A549 (cell line): ENCODE measurements at regions not wholly inside any gene's neighbourhood (a gene's known extent, or its start where the extent isn't known, plus 50 kb on each side); places are given as distances from the start of the nearest gene placed in this dataset.

ENCODE experiments used
- ATAC-seq, 2 experiments: fragments of 200-7000 bp in 1 of 2; fragments of >200 bp in 1 of 2; cut with Nextera tagmentation in 1 of 2; cut with Tn5 transposase in 1 of 2; 3 replicates each; pipeline versions ENCODE4 v1.8.0 to v1.9.1; 2018 to 2020; ENCODE audit warnings: mild to moderate bottlenecking in 1 of 2, moderate library complexity in 1 of 2
- CTCF ChIA-PET: fragments of 300-600 bp; sonication (Branson Sonifier 250); formaldehyde crosslinking; extraction: SDS; loops from one replicate; lab custom pipeline; 2021; ENCODE audit warnings: antibody characterized with exemption, inconsistent platforms; lab: Yijun Ruan, JAX
- POLR2A ChIA-PET: fragments of 350-600 bp; formaldehyde crosslinking; extraction: SDS; loops from one replicate; lab custom pipeline; 2021; ENCODE audit warnings: antibody characterized with exemption, inconsistent platforms; lab: Yijun Ruan, JAX
- DNase-seq, 2 experiments: peaks; one replicate each; pipeline versions ENCODE4 v3.0.0 to v3.0.0-alpha.2; 2011 to 2016; ENCODE audit warnings: low read depth in 1 of 2, low spot score in 1 of 2
- FAIRE-seq: peaks from 2 replicates; lab custom pipeline; 2011; peaks lifted over from hg19 to GRCh38; lab: Jason Lieb, UNC
- H3K27ac ChIP-seq, 2 experiments: fragments of >200 bp; sonication (Bioruptor Twin); formaldehyde crosslinking; 3 replicates each; pipeline ENCODE4 v1.5.1; 2016 to 2017
- H3K4me1 ChIP-seq: fragments of >200 bp; sonication (Bioruptor Twin); formaldehyde crosslinking; 3 replicates; pipeline ENCODE4 v1.6.1; 2016
- H3K4me2 ChIP-seq: fragments of >200 bp; sonication (Bioruptor Twin); formaldehyde crosslinking; 3 replicates; pipeline ENCODE4 v1.6.1; 2016
- H3K4me3 ChIP-seq: fragments of >200 bp; sonication (Bioruptor Twin); formaldehyde crosslinking; 3 replicates; pipeline ENCODE4 v1.5.1; 2016
- H3K9me3 ChIP-seq: fragments of >200 bp; sonication (Bioruptor Twin); formaldehyde crosslinking; 3 replicates; pipeline ENCODE4 v1.6.1; 2016
- ATOH8 ChIP-seq: fragments of 250-450 bp; sonication (Bioruptor Pico); IDR thresholded peaks from 2 replicates; pipeline ENCODE4 v1.5.0; 2020; ENCODE audit warnings: low read depth, mild to moderate bottlenecking, moderate library complexity
- BCL3 ChIP-seq: fragments of >200 bp; sonication (Bioruptor Twin); formaldehyde crosslinking; IDR thresholded peaks from 3 replicates; pipeline ENCODE4 v1.6.1; 2016
- CBX2 ChIP-seq: fragments of 200-600 bp; sonication (generic); IDR thresholded peaks from 2 replicates; pipeline ENCODE4 v1.6.1; 2016; ENCODE audit warnings: low read depth, mild to moderate bottlenecking, borderline replicate concordance
- CBX8 ChIP-seq: fragments of 200-600 bp; sonication (generic); IDR thresholded peaks from 2 replicates; pipeline ENCODE4 v1.6.1; 2016
- CHD2 ChIP-seq: fragments of 150-350 bp; IDR thresholded peaks from 2 replicates; pipeline ENCODE4 v1.6.1; 2014; ENCODE audit warnings: low read length; ENCODE audit not compliant: partially characterized antibody
- E2F6 ChIP-seq: IDR thresholded peaks from 2 replicates; pipeline ENCODE4 v1.6.1; 2012; ENCODE audit warnings: low read depth, borderline replicate concordance
- EHF ChIP-seq: fragments of 250-450 bp; sonication (Bioruptor Pico); IDR thresholded peaks from 2 replicates; pipeline ENCODE4 v1.5.0; 2020; ENCODE audit warnings: mild to moderate bottlenecking
- FOXS1 ChIP-seq: fragments of 250-450 bp; sonication (Bioruptor Pico); IDR thresholded peaks from 2 replicates; pipeline ENCODE4 v1.5.0; 2020; ENCODE audit warnings: mild to moderate bottlenecking, moderate library complexity
- HDAC2 ChIP-seq: fragments of 200-600 bp; sonication (generic); IDR thresholded peaks from 2 replicates; pipeline ENCODE4 v1.6.1; 2016
- HES2 ChIP-seq: fragments of >200 bp; sonication (Bioruptor Twin); formaldehyde crosslinking; IDR thresholded peaks from 2 replicates; pipeline ENCODE4 v1.6.1; 2016
- NPAS2 ChIP-seq: fragments of 250-450 bp; sonication (Bioruptor Pico); IDR thresholded peaks from 2 replicates; pipeline ENCODE4 v1.8.0; 2022; ENCODE audit warnings: mild to moderate bottlenecking, moderate library complexity, borderline replicate concordance
- POLR2A ChIP-seq: IDR thresholded peaks from 2 replicates; pipeline ENCODE4 v1.6.1; 2012; ENCODE audit warnings: mild to moderate bottlenecking, low read length
- RARB ChIP-seq: fragments of 250-450 bp; sonication (Bioruptor Pico); IDR thresholded peaks from 2 replicates; pipeline ENCODE4 v1.8.0; 2021; ENCODE audit warnings: mild to moderate bottlenecking, moderate library complexity
- RFX5 ChIP-seq: fragments of 450-650 bp; IDR thresholded peaks from 2 replicates; pipeline ENCODE4 v1.7.1; 2014; ENCODE audit warnings: antibody characterized with exemption, mild to moderate bottlenecking, moderate library complexity
- ZNF302 ChIP-seq: fragments of 250-450 bp; sonication (Bioruptor Pico); IDR thresholded peaks from 2 replicates; pipeline ENCODE4 v1.9.0; 2021; ENCODE audit warnings: inconsistent platforms, mild to moderate bottlenecking, moderate library complexity
- WGBS: methylation state at CpG from one replicate; pipeline ENCODE4 v1.1.6; 2017; ENCODE audit errors: missing lambda C conversion rate; 5-methylcytosine and 5-hydroxymethylcytosine counted together
- TF ChIP-seq, protein P1 (sequence below): fragments of 250-450 bp; sonication (Bioruptor Pico); IDR thresholded peaks from 2 replicates; pipeline ENCODE4 v1.5.0; 2021; ENCODE audit warnings: mild to moderate bottlenecking, moderate library complexity, borderline replicate concordance
- TF ChIP-seq, protein P2 (sequence below): fragments of 450-650 bp; IDR thresholded peaks from 2 replicates; pipeline ENCODE4 v1.6.1; 2014; ENCODE audit warnings: antibody characterized with exemption
- TF ChIP-seq, protein P3 (sequence below): fragments of 200-600 bp; sonication (generic); IDR thresholded peaks from 2 replicates; pipeline ENCODE4 v1.6.1; 2016; ENCODE audit warnings: antibody characterized with exemption, mild to moderate bottlenecking, moderate library complexity
- TF ChIP-seq, protein P4 (sequence below): IDR thresholded peaks from 2 replicates; pipeline ENCODE4 v1.6.1; 2012

- DNase-seq, result no peak
- no peak for TF ChIP-seq E2F6
- TF ChIP-seq POLR2A, result no peak
- TF ChIP-seq, protein P1, sequence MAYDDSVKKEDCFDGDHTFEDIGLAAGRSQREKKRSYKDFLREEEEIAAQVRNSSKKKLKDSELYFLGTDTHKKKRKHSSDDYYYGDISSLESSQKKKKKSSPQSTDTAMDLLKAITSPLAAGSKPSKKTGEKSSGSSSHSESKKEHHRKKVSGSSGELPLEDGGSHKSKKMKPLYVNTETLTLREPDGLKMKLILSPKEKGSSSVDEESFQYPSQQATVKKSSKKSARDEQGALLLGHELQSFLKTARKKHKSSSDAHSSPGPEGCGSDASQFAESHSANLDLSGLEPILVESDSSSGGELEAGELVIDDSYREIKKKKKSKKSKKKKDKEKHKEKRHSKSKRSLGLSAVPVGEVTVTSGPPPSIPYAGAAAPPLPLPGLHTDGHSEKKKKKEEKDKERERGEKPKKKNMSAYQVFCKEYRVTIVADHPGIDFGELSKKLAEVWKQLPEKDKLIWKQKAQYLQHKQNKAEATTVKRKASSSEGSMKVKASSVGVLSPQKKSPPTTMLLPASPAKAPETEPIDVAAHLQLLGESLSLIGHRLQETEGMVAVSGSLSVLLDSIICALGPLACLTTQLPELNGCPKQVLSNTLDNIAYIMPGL (CRISPR knock-in tag), result no peak
- no peak for TF ChIP-seq HES2
- no peak for TF ChIP-seq CHD2
- no peak for TF ChIP-seq RARB (CRISPR knock-in tag)
- no peak for TF ChIP-seq NPAS2 (CRISPR knock-in tag)
- TF ChIP-seq HDAC2, result no peak
- TF ChIP-seq ATOH8 (CRISPR knock-in tag), result no peak
- TF ChIP-seq CBX8, result no peak
- TF ChIP-seq, all 56 proteins: peak for 0
- ChIA-PET CTCF (interaction anchor here (1.1 to 1.2 kb wide), 3 partner anchors 9 to 63 kb away, joined by 3 read pairs; no protein-coding TSS in a partner anchor), POLR2A (no interaction called here)
- Histone ChIP-seq H3K4me1 (peaks cover 6% of the 10 kb centered on the region; the same call in 1 of the 3 replicates), H3K4me3 (no peak overlapping the region), H3K4me2 (no peak overlapping the region), H3K27ac (peak overlapping the region in 1 of 2 experiments; percentile 35; a peak in 1 of 6 replicates), H3K9me3 (no peaks in the 10 kb centered on the region)
- WGBS, result 68% methylated on average over 13 of the region's 13 CpGs
- peak in 1 of 2 experiments; percentile 17; a peak in 2 of 6 replicates for ATAC-seq
- no peak for FAIRE-seq
These were observed 78.0 kb upstream of the SLC6A6 start for GRCh38 chr3:14324224-14324944.

DNA sequence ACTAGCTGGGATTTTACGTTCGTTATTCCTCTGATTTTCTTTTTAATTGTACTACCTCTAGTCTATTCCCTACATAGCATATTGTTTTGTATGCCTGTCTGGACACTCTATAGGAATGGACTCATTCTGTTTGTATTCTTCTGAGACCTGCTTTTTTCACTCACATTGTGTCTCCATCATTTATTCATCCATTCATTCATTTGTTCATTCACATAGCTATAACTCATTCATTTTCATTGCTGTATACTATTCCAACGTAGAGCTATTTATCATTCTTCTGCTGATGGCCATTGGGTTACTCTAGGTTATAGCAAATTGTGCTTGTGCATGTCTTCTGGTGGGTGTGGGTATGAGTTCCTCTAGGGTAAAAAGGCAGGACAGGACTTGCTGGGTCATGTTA lies 74.0 kb upstream of the SLC6A6 start:
- no peaks in the 10 kb centered on the region for H3K9me3 ChIP-seq
- no peak for TF ChIP-seq CBX2
- no peak for TF ChIP-seq EHF (CRISPR knock-in tag)
- TF ChIP-seq, protein P2, sequence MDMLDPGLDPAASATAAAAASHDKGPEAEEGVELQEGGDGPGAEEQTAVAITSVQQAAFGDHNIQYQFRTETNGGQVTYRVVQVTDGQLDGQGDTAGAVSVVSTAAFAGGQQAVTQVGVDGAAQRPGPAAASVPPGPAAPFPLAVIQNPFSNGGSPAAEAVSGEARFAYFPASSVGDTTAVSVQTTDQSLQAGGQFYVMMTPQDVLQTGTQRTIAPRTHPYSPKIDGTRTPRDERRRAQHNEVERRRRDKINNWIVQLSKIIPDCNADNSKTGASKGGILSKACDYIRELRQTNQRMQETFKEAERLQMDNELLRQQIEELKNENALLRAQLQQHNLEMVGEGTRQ, result no peak
- TF ChIP-seq, all 56 proteins: peak for 0
- H3K4me3 ChIP-seq, result no peak overlapping the region
- FAIRE-seq, result no peak
- ChIA-PET POLR2A (no interaction called here), CTCF (interaction anchor here (0.9 to 1.4 kb wide), 6 partner anchors 8 to 180 kb away, joined by 3 to 4 read pairs (median 3); no protein-coding TSS in a partner anchor)
- WGBS, result 11% methylated on average over 3 of the region's 3 CpGs
- DNase-seq, result no peak
- peaks cover 6% of the 10 kb centered on the region; the same call in 1 of the 3 replicates for H3K4me1 ChIP-seq
- no peak for ATAC-seq
- no peak overlapping the region for H3K27ac ChIP-seq
- no peak overlapping the region for H3K4me2 ChIP-seq

DNA sequence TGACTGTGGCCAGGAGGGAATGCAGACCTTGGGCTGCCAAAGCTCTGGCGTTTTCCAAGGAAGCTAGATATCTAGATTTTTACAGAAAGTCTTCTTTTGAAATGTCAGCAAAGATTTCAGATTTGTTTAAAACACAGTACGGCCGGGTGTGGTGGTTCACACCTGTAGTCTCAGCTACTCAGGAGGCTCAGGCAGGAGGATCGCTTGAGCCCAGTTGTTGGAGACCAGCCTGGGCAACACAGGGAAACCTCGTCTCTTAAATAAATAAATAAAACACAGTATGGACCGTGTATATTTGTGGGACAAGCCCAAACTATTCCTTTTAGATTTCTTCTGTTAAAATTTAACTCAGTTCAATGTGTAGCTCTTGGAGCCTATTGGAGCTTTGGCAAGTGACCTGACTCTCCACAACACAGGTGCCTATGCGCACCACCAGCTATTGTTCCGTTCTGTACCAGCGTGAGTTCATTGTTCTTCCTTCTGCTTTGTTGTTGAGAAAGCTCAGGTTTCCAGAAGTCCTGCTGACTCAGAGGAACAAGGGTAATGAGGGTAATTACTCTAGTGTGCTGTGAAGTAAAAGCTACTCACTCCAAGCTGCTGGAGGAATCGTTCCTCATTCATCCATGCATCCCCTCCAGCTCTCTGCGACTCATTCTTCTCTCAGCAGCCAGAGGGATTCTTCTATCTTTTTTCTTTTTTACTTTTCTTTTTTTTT lies 73.1 kb upstream of the SLC6A6 start:
- H3K4me1 ChIP-seq, result peaks cover 6% of the 10 kb centered on the region; the same call in 1 of the 3 replicates
- H3K27ac ChIP-seq, result no peak overlapping the region
- H3K4me2 ChIP-seq, result no peak overlapping the region
- no peaks in the 10 kb centered on the region for H3K9me3 ChIP-seq
- no peak for FAIRE-seq
- no peak for DNase-seq
- 69% methylated on average over 11 of the region's 11 CpGs for WGBS
- ChIA-PET POLR2A (no interaction called here), CTCF (interaction anchor here (0.6 to 1.5 kb wide), 8 partner anchors 9 to 343 kb away, joined by 3 to 4 read pairs (median 3); no protein-coding TSS in a partner anchor)
- no peak for ATAC-seq
- no peak overlapping the region for H3K4me3 ChIP-seq
- TF ChIP-seq FOXS1 (CRISPR knock-in tag) (no peak), CHD2 (no peak), ZNF302 (CRISPR knock-in tag) (no peak), RFX5 (no peak), BCL3 (no peak), RARB (CRISPR knock-in tag) (no peak)
- TF ChIP-seq, protein P3, sequence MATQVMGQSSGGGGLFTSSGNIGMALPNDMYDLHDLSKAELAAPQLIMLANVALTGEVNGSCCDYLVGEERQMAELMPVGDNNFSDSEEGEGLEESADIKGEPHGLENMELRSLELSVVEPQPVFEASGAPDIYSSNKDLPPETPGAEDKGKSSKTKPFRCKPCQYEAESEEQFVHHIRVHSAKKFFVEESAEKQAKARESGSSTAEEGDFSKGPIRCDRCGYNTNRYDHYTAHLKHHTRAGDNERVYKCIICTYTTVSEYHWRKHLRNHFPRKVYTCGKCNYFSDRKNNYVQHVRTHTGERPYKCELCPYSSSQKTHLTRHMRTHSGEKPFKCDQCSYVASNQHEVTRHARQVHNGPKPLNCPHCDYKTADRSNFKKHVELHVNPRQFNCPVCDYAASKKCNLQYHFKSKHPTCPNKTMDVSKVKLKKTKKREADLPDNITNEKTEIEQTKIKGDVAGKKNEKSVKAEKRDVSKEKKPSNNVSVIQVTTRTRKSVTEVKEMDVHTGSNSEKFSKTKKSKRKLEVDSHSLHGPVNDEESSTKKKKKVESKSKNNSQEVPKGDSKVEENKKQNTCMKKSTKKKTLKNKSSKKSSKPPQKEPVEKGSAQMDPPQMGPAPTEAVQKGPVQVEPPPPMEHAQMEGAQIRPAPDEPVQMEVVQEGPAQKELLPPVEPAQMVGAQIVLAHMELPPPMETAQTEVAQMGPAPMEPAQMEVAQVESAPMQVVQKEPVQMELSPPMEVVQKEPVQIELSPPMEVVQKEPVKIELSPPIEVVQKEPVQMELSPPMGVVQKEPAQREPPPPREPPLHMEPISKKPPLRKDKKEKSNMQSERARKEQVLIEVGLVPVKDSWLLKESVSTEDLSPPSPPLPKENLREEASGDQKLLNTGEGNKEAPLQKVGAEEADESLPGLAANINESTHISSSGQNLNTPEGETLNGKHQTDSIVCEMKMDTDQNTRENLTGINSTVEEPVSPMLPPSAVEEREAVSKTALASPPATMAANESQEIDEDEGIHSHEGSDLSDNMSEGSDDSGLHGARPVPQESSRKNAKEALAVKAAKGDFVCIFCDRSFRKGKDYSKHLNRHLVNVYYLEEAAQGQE, result no peak
- TF ChIP-seq, protein P4, sequence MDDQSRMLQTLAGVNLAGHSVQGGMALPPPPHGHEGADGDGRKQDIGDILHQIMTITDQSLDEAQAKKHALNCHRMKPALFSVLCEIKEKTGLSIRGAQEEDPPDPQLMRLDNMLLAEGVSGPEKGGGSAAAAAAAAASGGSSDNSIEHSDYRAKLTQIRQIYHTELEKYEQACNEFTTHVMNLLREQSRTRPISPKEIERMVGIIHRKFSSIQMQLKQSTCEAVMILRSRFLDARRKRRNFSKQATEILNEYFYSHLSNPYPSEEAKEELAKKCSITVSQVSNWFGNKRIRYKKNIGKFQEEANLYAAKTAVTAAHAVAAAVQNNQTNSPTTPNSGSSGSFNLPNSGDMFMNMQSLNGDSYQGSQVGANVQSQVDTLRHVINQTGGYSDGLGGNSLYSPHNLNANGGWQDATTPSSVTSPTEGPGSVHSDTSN, result no peak
